HPDE6-E6E7 (cell line): ENCODE measurements at regions not wholly inside any gene's neighbourhood (a gene's known extent, or its start where the extent isn't known, plus 50 kb on each side); places are given as distances from the start of the nearest gene placed in this dataset.
"Not testable (repeated sequence)": the region's sequence is repeated elsewhere in the genome, so short reads cannot be mapped to it uniquely, and the experiment has no call there.

Experiments
- DNase-seq: peaks from one replicate; pipeline ENCODE4 v3.0.0; 2011; ENCODE audit warnings: missing footprints; ENCODE audit errors: extremely low spot score

GRCh38 chr5:118604106-118604505, 384.2 kb downstream of the DTWD2 start:
- no peak for DNase-seq

GRCh38 chr5:118603278-118603677, 385.1 kb downstream of the DTWD2 start:
- DNase-seq: no peak

- no peak for DNase-seq
Measured at GRCh38 chr5:118598311-118598710, 390.0 kb downstream of the DTWD2 start.

GRCh38 chr5:118597543-118597942, 390.8 kb downstream of the DTWD2 start:
- no peak for DNase-seq

- no peak for DNase-seq
Measured at GRCh38 chr5:118596255-118596654, 392.1 kb downstream of the DTWD2 start.

- DNase-seq: no peak
Measured at GRCh38 chr5:118593003-118593328, 395.4 kb downstream of the DTWD2 start.

- no peak for DNase-seq
Measured at GRCh38 chr5:118592229-118593002, 395.9 kb downstream of the DTWD2 start.

- DNase-seq: no peak
Measured at GRCh38 chr5:118590806-118591205, 397.5 kb downstream of the DTWD2 start.

GRCh38 chr5:118580949-118581348, 407.4 kb downstream of the DTWD2 start:
- no peak for DNase-seq

- DNase-seq: no peak
Measured at GRCh38 chr5:118578093-118578492, 410.3 kb downstream of the DTWD2 start.

GRCh38 chr5:118577621-118578020, 410.7 kb downstream of the DTWD2 start:
- no peak for DNase-seq

- DNase-seq: not testable (repeated sequence)
Measured at GRCh38 chr5:118570276-118570675, 418.1 kb downstream of the DTWD2 start.

GRCh38 chr5:118569596-118569995, 418.8 kb downstream of the DTWD2 start:
- not testable (repeated sequence) for DNase-seq

- DNase-seq: no peak
Measured at GRCh38 chr5:118565335-118565971, 422.9 kb downstream of the DTWD2 start.

- no peak for DNase-seq
Measured at GRCh38 chr5:118561971-118562370, 426.4 kb downstream of the DTWD2 start.

- no peak for DNase-seq
Measured at GRCh38 chr5:118561235-118561634, 427.1 kb downstream of the DTWD2 start.

GRCh38 chr5:118558871-118559270, 429.5 kb downstream of the DTWD2 start:
- DNase-seq: no peak

- no peak for DNase-seq
Measured at GRCh38 chr5:118557251-118557661, 431.1 kb downstream of the DTWD2 start.

- DNase-seq: no peak
Measured at GRCh38 chr5:118556792-118557191, 431.6 kb downstream of the DTWD2 start.

- no peak for DNase-seq
Measured at GRCh38 chr5:118555727-118556126, 432.6 kb downstream of the DTWD2 start.

- DNase-seq: no peak
Measured at GRCh38 chr5:118554981-118555380, 433.4 kb downstream of the DTWD2 start.

GRCh38 chr5:118554241-118554640, 434.1 kb downstream of the DTWD2 start:
- DNase-seq: no peak

GRCh38 chr5:118553662-118554061, 434.7 kb downstream of the DTWD2 start:
- DNase-seq: no peak
